Ascending aorta (tissue), 2 donors: ENCODE measurements at regions not wholly inside any gene's neighbourhood (a gene's known extent, or its start where the extent isn't known, plus 50 kb on each side); places are given as distances from the start of the nearest gene placed in this dataset.

Experiments
- DNase-seq, 2 donors: peaks; one replicate each; pipeline ENCODE4 v3.0.0-alpha.2; 2019; ENCODE audit warnings: low spot score in 2 of 2
- H3K27ac ChIP-seq, 2 donors: fragments of 200-600 bp; sonication (generic); one replicate each; pipeline ENCODE4 v1.5.1; 2016 to 2017; ENCODE audit warnings: mild to moderate bottlenecking in 1 of 2
- H3K27me3 ChIP-seq: fragments of 200-600 bp; sonication (generic); one replicate; pipeline ENCODE4 v1.5.1; 2017
- H3K36me3 ChIP-seq, 2 donors: fragments of 200-600 bp; sonication (generic); one replicate each; pipeline ENCODE4 v1.5.1; 2016
- H3K4me1 ChIP-seq, 2 donors: fragments of 200-600 bp; sonication (generic); one replicate each; pipeline ENCODE4 v1.5.1; 2016 to 2017; ENCODE audit warnings: mild to moderate bottlenecking in 1 of 2
- H3K4me3 ChIP-seq, 2 donors: fragments of 200-600 bp; sonication (generic); one replicate each; pipeline ENCODE4 v1.5.1; 2016 to 2017; ENCODE audit warnings: mild to moderate bottlenecking in 1 of 2
- H3K9me3 ChIP-seq, 2 donors: fragments of 200-600 bp; sonication (generic); one replicate each; pipeline ENCODE4 v1.5.1; 2016
- intact Hi-C: fragments of 100-400 bp; cut with DNase I; formaldehyde crosslinking; loops from one replicate; pipeline ENCODE4 v1.15.1; 2023
- TF ChIP-seq, protein P1 (sequence below), 3 experiments: fragments of 200-600 bp in 2 of 3; fragments of 450-650 bp in 1 of 3; sonication (generic) in 2 of 3; IDR thresholded peaks; one replicate each; pipeline ENCODE4 v1.5.1; 2016 to 2019; ENCODE audit warnings: antibody characterized with exemption in 3 of 3, mild to moderate bottlenecking in 1 of 3, moderate library complexity in 1 of 3

DNA sequence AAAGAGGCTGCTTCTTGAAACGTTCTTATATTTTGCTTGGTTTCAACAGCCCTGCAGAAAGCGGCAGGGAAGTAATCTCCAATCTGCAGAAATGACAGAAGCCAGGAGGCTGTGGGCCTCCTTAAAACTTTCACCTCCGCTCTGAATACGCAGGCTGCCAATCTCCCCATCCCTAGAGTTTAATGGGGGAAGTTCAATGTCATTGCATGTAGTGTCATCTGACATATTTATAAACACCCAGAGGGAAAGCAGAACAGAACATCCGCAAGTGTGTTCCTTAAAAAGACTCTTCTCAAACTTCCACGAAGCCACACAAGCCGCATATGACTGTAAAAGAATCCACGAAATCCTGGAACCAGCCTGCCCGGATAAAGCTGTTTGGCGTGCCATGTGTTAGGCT, 148.8 kb upstream of the TBL1X start:
- no peak for DNase-seq
- Histone ChIP-seq H3K36me3 (no peaks in the 10 kb centered on the region), H3K4me3 (no peak overlapping the region), H3K27ac (no peak overlapping the region), H3K4me1 (peaks cover 0 to 6% of the 10 kb centered on the region in 2 donors), H3K9me3 (no peaks in the 10 kb centered on the region), H3K27me3 (no peaks in the 10 kb centered on the region)
- TF ChIP-seq, protein P1, sequence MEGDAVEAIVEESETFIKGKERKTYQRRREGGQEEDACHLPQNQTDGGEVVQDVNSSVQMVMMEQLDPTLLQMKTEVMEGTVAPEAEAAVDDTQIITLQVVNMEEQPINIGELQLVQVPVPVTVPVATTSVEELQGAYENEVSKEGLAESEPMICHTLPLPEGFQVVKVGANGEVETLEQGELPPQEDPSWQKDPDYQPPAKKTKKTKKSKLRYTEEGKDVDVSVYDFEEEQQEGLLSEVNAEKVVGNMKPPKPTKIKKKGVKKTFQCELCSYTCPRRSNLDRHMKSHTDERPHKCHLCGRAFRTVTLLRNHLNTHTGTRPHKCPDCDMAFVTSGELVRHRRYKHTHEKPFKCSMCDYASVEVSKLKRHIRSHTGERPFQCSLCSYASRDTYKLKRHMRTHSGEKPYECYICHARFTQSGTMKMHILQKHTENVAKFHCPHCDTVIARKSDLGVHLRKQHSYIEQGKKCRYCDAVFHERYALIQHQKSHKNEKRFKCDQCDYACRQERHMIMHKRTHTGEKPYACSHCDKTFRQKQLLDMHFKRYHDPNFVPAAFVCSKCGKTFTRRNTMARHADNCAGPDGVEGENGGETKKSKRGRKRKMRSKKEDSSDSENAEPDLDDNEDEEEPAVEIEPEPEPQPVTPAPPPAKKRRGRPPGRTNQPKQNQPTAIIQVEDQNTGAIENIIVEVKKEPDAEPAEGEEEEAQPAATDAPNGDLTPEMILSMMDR (IDR thresholded peaks at IDR 0.05), result no peak
- intact Hi-C loops, result no loop called here

DNA sequence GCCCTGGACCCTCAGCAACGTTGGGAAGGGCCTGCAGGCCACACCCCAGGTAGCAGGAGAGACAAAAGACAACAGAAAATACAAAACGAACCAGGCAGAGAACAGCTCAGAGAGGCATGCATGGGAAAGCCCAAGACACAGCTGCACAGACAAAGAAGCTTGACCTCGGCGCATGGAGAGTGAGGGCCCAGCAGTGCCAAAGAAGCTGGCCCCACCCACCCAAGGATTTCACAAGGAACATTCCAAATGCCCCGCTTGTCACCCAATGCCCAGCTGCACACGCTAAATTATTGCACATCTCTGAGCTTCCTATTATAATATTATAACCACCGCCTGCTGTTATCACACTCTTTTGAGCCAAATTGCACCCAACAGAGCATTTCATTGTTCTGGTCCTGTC, 147.7 kb upstream of the TBL1X start:
- no peaks in the 10 kb centered on the region for H3K27me3 ChIP-seq
- DNase-seq, result no peak
- H3K4me3 ChIP-seq, result no peak overlapping the region
- intact Hi-C loops, result no loop called here
- H3K27ac ChIP-seq, result no peak overlapping the region
- TF ChIP-seq, protein P1 (IDR thresholded peaks at IDR 0.05), result no peak
- H3K9me3 ChIP-seq, result no peaks in the 10 kb centered on the region
- H3K36me3 ChIP-seq, result no peaks in the 10 kb centered on the region
- H3K4me1 ChIP-seq, result no peaks in the 10 kb centered on the region

DNA sequence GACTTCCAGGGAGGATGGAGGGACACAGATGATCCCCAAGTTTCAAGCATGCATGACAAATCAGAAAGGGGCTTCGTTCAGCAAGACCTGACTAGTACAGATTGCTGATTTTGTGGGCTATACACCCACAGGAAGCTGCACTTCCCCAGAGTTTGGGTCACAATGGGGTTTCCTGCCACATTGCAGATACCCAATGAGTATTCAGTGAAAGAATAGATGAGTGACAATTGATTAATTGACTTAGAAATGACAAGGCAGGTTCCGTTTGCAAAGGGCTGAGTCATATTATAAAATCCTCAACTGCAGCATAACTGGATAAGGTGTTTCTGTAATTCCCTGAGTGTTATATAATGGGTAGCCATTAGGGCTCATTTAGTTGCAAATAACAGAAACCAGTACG, 146.6 kb upstream of the TBL1X start:
- intact Hi-C loops, result no loop called here
- no peak for DNase-seq
- TF ChIP-seq, protein P1 (IDR thresholded peaks at IDR 0.05), result no peak
- Histone ChIP-seq H3K27me3 (no peaks in the 10 kb centered on the region), H3K4me3 (no peak overlapping the region), H3K9me3 (no peaks in the 10 kb centered on the region), H3K27ac (no peak overlapping the region), H3K36me3 (no peaks in the 10 kb centered on the region), H3K4me1 (no peaks in the 10 kb centered on the region)

DNA sequence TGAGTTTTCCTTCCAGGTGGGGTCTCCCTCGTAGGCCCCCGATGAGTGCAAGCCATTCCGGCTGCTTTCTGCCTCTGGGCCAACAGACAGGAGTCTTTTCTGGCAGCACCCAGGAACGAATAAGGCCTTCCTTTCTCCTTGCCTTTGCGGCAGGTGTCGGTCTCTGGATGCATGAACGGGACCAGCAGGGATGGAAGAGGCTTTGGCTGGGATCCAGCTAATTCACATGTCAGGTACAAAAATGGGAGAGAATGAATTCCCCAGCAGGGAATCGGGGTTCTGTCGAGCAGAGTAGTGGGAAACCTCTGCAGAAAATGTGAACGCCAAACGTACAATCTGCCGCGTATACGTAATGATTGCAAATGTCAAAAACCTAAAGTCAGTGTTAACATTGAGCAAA, 146.1 kb upstream of the TBL1X start:
- no peak for DNase-seq
- H3K27ac ChIP-seq, result no peak overlapping the region
- no peaks in the 10 kb centered on the region for H3K27me3 ChIP-seq
- intact Hi-C loops, result no loop called here
- H3K4me1 ChIP-seq, result no peaks in the 10 kb centered on the region
- TF ChIP-seq, protein P1 (IDR thresholded peaks at IDR 0.05), result no peak
- H3K4me3 ChIP-seq, result no peak overlapping the region
- no peaks in the 10 kb centered on the region for H3K36me3 ChIP-seq
- H3K9me3 ChIP-seq, result no peaks in the 10 kb centered on the region

DNA sequence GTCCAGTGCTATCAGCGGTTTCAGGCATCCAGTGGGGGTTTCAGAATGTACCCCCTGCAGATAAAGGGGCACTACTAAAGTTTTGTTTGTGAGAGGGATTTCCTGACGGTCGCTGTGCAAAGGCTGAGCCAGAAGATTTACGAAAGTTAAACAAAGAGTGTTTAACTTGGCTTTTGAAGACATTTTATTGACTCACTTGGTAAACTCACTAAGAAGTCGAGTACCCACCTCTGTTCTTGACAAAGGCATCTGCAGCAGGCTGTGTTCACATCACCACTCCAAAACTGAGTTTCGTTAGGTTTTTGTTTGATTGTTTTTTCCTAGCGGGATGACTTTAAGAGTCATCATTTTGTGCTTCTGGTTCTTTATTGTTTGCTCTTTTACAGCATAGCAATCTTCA, 143.9 kb upstream of the TBL1X start:
- intact Hi-C loops, result no loop called here
- Histone ChIP-seq H3K27me3 (no peaks in the 10 kb centered on the region), H3K9me3 (no peaks in the 10 kb centered on the region), H3K36me3 (no peaks in the 10 kb centered on the region), H3K4me1 (no peaks in the 10 kb centered on the region), H3K4me3 (no peak overlapping the region), H3K27ac (no peak overlapping the region)
- DNase-seq, result no peak
- TF ChIP-seq, protein P1 (IDR thresholded peaks at IDR 0.05), result no peak

DNA sequence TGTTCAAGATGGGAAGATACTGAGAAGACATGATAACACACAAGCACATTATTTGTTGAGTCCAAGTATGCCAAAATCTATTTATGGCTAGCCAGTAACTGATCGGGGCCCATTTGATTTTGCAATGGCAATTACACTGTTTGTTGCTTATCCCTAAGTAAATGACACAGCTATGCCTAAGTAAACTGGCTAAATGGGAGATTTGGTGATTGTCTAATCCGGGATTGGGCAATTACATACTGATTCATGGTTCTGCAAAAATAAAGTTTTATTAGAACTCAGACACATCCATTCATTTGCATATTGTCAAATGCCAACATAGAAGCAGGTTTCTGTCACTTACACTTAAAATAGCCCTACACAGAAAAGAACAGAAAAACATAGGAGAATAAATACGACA, 140.2 kb upstream of the TBL1X start:
- no peak overlapping the region for H3K27ac ChIP-seq
- no peaks in the 10 kb centered on the region for H3K36me3 ChIP-seq
- intact Hi-C loops, result no loop called here
- no peaks in the 10 kb centered on the region for H3K4me1 ChIP-seq
- no peaks in the 10 kb centered on the region for H3K9me3 ChIP-seq
- TF ChIP-seq, protein P1 (IDR thresholded peaks at IDR 0.05), result no peak
- no peak for DNase-seq
- no peaks in the 10 kb centered on the region for H3K27me3 ChIP-seq
- H3K4me3 ChIP-seq, result no peak overlapping the region
